GM19324 (cell line): ENCODE measurements at regions not wholly inside any gene's neighbourhood (a gene's known extent, or its start where the extent isn't known, plus 50 kb on each side); places are given as distances from the start of the nearest gene placed in this dataset.

ENCODE experiments used
- ATAC-seq: cut with Tn5 transposase; IDR thresholded peaks from one replicate; pipeline ENCODE4 v1.9.1; 2021; ENCODE audit warnings: mild to moderate bottlenecking, moderate library complexity; ENCODE audit not compliant: unreplicated experiment, low FRiP score

- ATAC-seq, result no peak
Measured at GRCh38 chr6:164283574-164283973, 869.1 kb downstream of the QKI start.

- ATAC-seq, result no peak
Measured at GRCh38 chr6:164276211-164276610, 861.7 kb downstream of the QKI start.

GRCh38 chr6:164275773-164276172, 861.3 kb downstream of the QKI start:
- no peak for ATAC-seq

GRCh38 chr6:164274493-164274892, 860.0 kb downstream of the QKI start:
- ATAC-seq, result no peak

GRCh38 chr6:164273491-164273890, 859.0 kb downstream of the QKI start:
- no peak for ATAC-seq

- ATAC-seq, result no peak
Measured at GRCh38 chr6:164266851-164267250, 852.3 kb downstream of the QKI start.

GRCh38 chr6:164262348-164262747, 847.8 kb downstream of the QKI start:
- no peak for ATAC-seq

GRCh38 chr6:164258421-164258820, 843.9 kb downstream of the QKI start:
- ATAC-seq, result no peak

GRCh38 chr6:164252948-164253347, 838.4 kb downstream of the QKI start:
- ATAC-seq, result no peak

- ATAC-seq, result no peak
Measured at GRCh38 chr6:164252291-164252690, 837.8 kb downstream of the QKI start.

GRCh38 chr6:164247106-164247505, 832.6 kb downstream of the QKI start:
- ATAC-seq, result no peak

GRCh38 chr6:164246082-164246481, 831.6 kb downstream of the QKI start:
- ATAC-seq, result no peak

- no peak for ATAC-seq
Measured at GRCh38 chr6:164243949-164244348, 829.4 kb downstream of the QKI start.

GRCh38 chr6:164243012-164243610, 828.6 kb downstream of the QKI start:
- ATAC-seq, result no peak

GRCh38 chr6:164230804-164231203, 816.3 kb downstream of the QKI start:
- ATAC-seq, result no peak

- no peak for ATAC-seq
Measured at GRCh38 chr6:164230259-164230658, 815.7 kb downstream of the QKI start.

- no peak for ATAC-seq
Measured at GRCh38 chr6:164229716-164230115, 815.2 kb downstream of the QKI start.

GRCh38 chr6:164227952-164228522, 813.5 kb downstream of the QKI start:
- ATAC-seq, result no peak

- ATAC-seq, result no peak
Measured at GRCh38 chr6:164216839-164217238, 802.3 kb downstream of the QKI start.

GRCh38 chr6:164216368-164216767, 801.9 kb downstream of the QKI start:
- ATAC-seq, result no peak

GRCh38 chr6:164214066-164214465, 799.5 kb downstream of the QKI start:
- ATAC-seq, result no peak

GRCh38 chr6:164211254-164211653, 796.7 kb downstream of the QKI start:
- no peak for ATAC-seq

- no peak for ATAC-seq
Measured at GRCh38 chr6:164210783-164211182, 796.3 kb downstream of the QKI start.
